Amygdala (tissue), 56 donors: ENCODE measurements at regions not wholly inside any gene's neighbourhood (a gene's known extent, or its start where the extent isn't known, plus 50 kb on each side); places are given as distances from the start of the nearest gene placed in this dataset.
"Not testable (repeated sequence)": the region's sequence is repeated elsewhere in the genome, so short reads cannot be mapped to it uniquely, and the experiment has no call there.

Experiments used
- DNase-seq, 56 donors: peaks; one replicate each; lab custom pipeline; 2025; lab: John Stamatoyannopoulos, UW

DNA sequence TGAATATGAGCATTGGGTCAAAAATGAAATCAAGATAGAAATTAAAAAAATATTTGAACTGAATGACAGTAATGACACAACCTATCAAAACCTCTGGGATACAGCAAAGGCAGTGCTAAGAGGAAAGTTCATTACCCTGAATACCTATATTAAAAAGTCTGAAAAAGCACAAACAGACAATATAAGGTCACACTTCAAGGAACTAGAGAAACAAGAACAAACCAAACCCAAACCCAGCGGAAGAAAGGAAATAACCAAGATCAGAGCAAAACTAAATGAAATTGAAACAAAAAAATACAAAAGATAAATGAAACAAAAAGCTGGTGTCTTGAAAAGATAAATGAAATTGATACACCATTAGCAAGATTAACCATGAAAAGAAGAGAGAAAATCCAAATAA is 140.5 kb upstream of the MAN1A1 start:
- DNase-seq, result not testable (repeated sequence)

DNA sequence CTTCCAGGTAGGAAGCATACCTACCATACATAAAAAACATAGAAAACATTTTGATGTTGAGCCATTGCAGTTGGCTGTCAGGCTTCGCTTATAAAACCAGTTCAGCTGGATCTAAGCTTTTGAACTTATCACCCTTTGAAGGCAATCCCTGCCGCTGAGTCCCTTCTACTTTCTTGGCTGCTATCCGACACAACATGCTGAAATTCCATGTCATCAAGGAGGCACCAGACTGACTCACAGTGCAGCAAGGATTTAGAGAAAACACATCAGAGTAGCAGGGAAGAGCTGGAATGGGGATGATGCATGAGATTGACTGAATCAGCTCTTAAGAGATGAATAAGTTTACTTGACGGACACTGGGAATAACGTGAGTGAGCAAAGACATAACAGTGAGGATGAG is 135.0 kb upstream of the MAN1A1 start:
- no peak for DNase-seq

DNA sequence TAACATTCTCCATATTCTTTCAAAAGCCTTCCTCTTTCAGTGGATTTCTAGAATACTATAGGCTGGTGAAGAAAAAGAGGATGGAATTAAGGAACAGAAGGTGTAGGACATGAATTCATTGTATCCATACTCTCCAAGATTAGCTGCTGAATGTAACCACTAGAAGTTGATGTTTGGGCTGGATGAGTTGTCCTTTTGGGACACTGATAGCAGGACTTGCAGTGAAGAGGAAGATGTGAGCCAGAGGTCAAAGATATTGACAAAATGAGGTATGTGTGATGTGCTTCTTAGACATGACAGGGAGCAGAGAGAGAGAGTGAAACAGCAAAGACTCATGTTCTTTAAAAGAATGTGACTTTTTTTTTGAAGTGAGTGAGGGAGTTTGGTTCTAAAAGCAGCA is 134.3 kb upstream of the MAN1A1 start:
- no peak for DNase-seq

DNA sequence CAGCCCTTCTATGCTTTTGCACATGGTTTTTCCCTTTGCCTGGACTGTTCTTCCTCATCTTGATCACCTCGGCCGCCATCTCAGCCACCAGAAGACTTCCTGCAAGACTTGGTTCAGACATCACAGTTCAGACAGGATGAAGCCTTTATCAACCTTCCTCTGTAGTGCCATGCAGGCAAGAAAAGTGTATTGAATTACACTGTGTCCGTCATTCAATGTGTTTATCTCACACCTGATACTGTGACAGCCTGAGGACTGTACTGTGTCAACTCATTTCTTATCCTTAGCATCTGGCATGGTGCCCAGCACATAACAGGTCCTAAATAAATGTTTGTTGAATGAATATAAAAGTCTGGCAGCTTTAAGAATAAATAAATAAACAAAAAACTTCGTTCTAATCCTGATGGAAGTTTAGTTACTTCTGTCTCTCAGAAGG is 133.3 kb upstream of the MAN1A1 start:
- no peak for DNase-seq

DNA sequence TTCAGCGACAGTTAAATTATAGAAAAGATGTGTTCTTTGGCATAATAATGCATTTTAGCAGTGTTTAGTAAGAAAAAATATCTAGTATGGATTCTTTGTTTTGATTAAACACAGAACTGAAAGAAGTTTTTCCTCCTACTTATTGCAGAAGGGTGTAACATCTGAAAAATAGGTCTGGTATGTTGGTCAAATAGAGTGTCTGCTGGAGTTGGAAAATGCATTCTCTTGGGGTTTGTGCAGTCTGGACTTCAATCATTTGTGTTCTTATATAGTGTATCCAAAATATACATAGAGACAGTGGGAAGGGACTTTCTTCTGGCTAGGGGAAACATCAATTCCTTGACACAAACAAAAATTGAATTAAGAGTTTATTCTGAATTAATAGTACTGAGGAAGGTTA is 132.4 kb upstream of the MAN1A1 start:
- no peak for DNase-seq

DNA sequence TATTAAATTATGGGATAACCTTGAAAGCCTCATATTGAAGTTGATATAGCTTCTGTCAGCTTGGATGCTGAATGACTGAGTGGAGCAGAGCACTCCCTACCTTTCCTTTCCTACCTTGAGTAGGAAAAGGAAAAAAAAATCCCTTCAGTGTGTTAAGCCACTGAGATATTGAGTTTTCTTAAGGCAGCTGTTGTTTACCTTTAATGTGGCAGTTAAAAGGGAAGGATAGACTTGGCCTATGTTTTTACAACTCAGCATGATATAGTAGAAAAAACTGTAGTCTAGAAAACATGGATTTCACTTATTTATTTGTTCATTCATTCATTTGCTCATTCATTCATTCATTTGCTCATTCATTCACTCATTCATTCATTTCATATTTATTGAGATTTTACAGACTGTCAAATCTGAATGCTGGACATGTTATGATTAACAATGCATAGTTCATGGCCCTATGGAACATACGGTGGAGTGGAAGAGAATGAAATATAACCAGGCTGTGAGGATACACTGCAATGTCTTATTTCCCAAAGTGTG is 131.5 kb upstream of the MAN1A1 start:
- DNase-seq, result no peak

DNA sequence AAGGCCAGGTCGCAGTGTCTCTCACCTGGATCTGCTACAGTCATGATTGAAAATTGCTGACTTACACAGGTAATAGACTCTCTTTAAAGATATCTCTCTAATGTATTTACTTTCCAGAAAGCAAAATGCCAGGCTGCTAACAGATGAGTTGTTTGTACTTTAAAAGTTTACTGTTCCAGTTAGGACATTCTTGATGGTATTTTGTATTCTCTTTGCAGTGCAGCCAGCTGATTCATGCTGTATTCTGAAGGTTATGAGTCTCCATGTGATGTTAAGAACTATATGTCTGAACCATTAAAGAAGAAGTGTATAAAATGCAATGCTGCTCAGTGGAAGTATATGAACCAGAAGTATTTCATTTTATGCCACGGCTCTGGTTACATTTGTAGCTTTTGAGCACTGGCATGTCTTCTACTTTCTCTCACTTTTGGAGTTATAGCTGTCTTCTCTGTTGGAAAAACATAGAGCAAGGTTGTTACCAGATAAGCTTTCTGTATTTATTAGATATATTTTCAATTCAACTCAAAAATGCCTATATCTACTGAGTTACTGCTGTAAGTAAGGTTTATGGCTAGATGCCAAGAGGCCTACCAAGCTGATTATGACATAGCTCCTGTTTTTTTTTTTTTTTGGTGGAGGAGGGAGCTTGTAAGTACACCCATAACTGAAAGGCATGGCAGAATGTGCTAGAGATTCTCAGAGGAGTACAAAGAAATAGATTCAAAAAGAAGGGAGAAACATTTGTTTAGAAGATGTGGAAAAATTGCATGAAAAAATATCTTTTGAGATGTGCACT is 130.5 kb upstream of the MAN1A1 start:
- DNase-seq, result no peak

DNA sequence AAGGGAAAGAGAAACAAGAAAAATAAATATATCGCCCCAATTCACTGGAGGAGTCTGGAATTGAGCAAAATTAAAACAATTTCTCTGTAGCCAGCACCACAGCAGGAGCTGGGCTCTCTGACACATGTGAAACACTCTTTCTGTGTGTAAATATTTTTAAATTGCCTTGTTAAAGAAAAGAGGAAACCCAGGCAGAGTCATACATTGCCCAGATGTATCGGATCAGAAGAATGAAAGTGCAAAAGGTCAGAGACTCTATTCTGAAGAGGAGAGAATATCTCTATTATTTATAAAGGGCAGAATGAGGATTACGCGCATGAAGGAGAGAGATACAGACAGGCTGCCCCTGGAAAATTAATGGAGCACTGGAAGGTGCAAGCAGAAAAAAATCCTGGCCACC is 127.0 kb upstream of the MAN1A1 start:
- DNase-seq, result no peak

DNA sequence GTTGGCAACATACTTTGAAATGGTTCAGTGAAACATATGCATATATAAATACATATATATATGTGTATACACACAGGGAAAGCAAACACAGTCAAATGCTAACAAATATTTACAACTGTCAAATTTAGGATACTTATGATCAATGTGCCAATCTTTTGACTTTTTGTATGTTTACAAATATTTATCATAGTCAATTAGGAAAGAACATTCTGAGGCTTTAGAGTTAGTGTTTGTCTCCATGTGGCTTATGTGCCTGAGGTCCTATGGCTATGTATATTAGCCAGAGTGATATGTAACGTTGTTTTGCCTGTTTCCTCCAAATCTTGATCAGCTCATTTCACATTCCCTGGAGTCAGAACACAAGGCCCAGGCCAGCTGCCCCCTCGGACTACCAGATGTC is 126.5 kb upstream of the MAN1A1 start:
- no peak for DNase-seq

DNA sequence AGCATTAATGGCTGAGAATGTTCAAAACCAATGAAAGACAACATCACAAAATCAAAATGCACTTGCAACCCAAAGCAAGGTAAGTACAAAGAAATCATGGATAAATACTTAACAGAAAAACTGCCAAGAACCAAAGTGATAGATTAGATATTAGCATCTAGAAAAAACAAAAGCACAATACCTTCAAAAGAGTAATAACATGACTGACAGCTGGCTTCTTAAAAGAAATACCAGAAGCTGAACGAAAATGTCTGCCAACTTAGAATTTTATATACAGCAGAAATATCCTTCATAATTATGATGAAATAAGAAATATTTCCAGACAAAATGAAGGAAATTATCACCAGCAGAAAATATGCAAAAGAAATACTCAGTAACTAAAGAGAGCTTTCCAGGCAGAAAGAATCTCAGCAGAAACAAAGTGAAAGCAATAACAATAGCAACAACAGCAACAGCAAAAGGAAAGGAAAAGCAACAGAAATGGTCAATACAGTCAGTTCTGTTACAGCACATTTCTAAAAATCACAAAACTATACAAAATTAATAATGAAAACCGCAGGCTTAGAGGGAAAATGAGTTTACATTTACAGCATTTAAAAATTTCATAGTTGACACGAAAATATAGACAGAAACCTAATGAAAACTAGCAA is 121.5 kb upstream of the MAN1A1 start:
- DNase-seq, result no peak

DNA sequence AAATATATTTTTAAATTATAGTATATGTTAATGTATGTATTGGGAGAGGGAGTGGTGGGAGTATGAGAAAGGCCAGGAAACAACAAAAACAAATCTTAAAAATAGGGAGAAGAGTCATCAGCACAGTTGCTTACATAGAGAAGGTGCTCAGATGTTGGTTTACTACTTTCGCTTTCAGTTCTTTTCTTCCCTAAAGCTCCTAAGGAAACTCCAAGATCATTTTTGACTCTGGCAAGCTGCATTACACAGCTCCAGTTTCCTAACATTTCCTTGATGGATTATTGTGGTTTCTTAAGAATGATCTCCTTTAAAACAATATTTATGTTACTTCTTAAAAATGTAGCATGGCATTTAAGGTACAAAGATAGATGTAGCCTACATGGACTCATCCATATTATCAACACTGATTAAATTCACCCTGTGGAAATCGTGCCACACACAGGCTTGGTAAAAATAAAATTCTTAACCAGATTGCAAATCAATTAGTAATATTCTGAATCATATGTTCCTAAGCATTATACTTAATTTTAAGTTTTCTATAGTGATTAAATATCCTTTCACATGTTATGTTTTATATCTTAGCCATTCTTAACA is 118.0 kb upstream of the MAN1A1 start:
- no peak for DNase-seq

DNA sequence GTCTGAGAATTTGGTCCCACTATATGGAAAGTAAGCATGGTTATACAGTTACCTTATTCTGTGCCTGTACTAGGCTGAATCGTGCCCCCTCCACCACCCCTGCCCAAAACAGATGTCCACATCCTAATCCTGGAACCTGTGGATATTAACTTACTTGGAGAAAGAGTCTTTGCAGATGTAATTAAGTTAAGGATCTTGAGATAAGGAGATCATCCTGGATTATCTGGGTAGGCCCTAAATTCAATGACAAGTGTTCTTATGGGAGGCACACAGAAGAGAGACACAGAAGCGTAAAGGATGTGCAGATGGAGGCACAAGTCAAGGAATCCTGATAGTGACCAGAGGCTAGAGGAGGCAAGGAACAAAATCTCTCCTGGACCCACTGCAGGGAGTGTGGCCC is 116.7 kb upstream of the MAN1A1 start:
- DNase-seq, result no peak

DNA sequence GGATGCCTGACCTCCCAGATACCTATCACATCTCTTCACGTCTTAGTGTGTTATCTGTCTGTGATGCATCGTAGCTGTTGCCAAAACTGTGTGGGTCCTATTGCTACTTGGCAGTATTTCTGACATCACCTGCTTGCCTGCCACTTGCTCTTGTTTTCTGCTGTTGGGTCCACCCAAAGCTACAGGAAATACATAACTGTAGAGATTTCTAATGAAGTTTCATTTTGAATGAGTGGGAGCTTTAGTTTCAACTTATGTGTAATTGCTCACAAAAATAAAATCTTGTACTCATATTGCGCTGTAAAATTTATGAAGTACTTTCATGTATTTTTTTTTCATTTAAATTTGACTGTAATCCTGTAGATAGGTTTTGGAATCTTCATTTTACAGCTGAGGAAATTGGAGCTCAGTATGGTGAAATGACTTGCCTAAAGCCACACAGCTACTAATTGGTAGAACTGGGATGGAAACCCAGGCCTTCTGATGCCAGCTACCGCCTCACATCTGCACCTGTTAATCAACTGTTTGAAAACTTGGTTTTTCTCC is 113.6 kb upstream of the MAN1A1 start:
- DNase-seq, result no peak

DNA sequence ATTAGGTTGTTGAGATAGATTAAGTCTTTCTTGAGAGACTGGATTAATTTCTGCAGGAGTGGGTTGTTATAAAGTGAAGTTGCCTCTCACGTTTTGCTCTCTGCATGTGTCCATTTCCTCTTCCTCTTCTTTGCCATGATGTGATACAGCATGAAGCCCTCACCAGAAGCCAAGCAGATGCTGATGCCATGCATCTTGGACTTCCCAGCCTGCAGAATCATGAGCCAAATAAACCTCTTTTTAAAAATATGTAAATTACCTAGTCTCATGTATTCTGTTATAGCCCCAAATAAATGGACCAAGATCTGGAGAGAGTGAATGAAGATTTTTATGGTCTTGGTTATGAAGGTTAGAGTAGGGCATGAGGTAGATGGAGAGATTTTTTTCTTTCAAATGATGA is 111.6 kb upstream of the MAN1A1 start:
- no peak for DNase-seq

DNA sequence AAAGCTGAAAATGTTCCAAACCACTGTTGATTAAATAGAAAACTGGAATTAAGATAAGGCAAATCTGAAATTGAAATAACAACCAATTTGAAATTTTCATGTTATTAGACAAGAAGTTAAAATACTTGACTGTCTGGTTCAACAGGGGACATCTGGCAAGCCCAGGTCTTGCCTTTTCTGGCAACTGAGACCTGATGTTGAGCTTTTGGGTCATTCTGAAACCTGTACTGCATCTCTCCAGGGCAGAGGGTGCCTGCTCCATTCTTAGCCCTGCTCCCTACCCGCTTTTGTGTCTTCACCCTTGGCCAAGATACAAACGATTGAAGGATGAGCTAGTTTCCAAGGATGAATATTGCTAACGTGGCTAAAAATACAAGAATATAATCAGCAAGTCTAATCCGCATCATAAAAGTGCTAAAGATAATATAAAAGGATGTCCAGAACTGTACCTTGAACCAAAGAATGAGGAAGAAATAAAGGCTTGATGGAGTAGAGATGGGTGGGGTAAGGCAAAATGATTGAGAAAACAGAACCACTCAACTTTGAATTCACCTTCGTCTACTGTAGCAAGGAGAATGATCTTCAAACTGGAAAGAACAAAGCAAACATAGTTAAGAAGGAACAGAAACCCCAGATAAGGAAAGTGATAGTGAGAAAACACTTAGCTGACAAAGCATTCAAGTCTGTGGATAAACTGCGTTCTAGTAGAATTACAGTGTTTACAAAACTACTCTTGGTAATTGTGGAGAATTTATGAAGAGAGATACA is 109.8 kb upstream of the MAN1A1 start:
- no peak for DNase-seq

DNA sequence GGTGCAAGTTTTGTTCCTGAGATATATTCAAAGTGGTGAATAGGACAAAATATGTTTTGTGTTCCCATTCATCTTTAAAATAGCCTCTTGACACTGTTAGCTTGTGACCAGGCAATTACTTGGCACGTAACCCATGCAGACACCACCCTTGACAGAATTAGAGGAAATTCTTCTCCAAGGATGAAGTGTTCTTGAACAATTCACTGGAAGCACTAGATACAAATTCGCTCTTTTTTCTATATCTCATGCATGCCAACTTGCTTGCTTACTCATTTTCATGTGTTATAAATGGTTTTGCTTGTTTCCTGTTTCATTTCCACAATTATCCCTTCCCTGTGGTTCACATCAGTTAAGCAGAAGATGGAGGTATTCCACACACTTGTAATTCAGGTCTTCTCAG is 105.2 kb upstream of the MAN1A1 start:
- DNase-seq, result no peak

DNA sequence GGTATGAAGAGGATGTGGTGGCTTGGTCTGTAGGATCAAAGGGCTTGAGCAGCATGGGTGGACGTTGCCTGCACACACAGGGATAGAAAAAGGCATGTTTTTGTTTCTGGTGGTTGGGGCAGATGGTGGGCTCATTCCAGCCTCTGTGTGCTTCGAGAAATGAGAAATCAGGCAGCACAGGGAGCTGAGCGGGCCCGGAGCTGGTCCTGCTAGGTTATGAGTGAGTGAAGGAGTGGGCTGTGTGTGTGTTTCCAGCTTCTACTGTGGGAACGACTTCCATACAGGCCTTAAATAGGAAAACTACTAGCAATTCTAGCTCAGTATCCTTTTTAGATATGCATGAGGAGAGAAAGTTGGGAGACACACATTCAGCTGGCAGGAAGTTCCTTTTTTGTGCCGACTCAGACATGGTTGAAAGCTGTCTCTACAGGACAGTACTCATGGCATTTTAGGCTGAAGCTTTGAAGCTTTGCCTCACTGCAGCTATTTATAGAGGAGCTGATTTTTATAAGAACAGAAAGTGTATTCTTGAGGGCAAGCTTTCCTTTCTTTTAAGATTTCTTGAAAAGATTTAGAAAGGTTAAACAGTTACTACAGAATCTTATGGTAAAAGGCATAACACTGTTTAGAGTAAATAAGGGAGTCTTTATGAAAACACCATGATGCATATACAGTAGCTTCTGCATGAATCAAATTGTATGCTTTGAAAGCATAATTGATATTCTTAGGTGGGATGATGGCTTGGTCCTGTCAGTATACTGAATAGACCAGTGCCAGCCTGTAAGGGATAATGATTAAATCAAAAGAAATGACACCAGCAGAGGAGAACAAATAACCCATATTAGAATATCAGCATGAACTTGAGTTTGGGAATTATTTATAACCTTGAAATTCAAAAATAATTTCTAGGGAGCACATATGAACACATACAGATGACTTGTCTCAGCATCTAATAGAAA is 104.0 kb upstream of the MAN1A1 start:
- DNase-seq, result no peak

DNA sequence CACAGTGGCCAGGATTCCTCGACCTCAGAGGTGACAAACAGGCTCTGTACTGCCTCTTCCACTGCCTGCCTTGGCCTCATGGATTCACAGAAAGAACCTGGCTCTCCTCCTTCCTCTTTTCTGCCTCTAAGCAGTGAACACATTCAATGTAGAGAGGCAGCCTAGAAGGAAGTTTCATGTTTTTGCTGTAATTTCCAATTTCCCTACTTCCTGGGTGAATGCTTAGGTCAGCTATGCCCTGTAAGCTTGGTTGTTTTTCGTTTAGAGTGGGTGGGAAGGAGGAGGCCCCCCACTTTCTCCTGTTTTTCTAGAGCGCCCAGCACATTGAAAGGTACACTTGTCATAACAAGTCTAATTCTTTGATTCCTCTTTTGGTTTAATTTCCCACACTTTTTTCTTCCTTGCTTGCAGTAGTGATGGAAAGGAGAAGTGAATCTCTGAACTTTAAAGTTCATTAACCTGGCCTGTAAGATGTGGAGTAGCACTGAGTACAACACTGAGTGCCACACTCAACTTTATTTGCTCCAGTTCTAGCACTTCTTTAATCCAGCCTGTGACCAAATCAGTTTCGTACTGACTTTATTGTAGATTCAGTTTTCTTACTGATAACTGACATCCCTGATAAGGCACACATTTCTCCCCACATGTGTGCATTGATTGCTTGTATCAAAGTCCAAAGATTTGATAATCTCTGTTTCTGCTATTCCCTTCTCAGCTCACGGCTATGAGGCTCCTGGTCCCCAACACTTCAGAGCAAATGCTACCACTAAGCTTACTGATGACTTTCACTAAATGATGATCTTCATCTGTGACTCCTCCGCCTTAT is 100.0 kb upstream of the MAN1A1 start:
- no peak for DNase-seq

DNA sequence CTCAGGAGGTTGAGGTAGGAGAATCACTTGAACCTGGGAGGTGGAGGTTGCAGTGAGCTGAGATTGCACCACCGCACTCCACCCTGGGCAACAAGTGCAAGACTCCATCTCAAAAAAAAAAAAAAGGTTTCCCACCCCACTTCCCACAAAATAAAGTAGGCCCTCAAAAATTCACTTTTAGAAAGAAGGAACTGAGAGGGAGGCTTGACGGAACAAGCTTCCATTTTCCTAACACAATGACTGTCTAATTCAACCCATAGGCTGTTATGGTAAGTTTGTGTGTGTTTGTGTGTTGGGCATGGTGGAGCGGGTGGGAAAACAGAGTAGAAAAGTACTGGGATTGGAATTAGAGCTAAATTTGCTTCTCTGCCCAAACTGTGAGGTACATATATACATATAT is 98.4 kb upstream of the MAN1A1 start:
- no peak for DNase-seq
